GM12865 (cell line): ENCODE measurements at regions not wholly inside any gene's neighbourhood (a gene's known extent, or its start where the extent isn't known, plus 50 kb on each side); places are given as distances from the start of the nearest gene placed in this dataset.
"Not testable (repeated sequence)": the region's sequence is repeated elsewhere in the genome, so short reads cannot be mapped to it uniquely, and the experiment has no call there.

ENCODE experiments used
- DNase-seq: peaks from one replicate; pipeline ENCODE4 v3.0.0; 2010; ENCODE audit warnings: low read depth
- H3K4me3 ChIP-seq: 2 replicates; pipeline ENCODE4 v1.5.1; 2011; ENCODE audit warnings: mild to moderate bottlenecking, low read depth, low read length, control low read depth
- CTCF ChIP-seq: IDR thresholded peaks from 2 replicates; pipeline ENCODE4 v1.5.1; 2011; ENCODE audit warnings: low read length, control low read depth, low read depth, inconsistent platforms; ENCODE audit not compliant: insufficient read depth; ENCODE audit errors: missing control alignments

- DNase-seq = no peak
- H3K4me3 ChIP-seq = no peak overlapping the region
- TF ChIP-seq CTCF = no peak
Measured at GRCh38 chr13:111064661-111065060, 50.4 kb upstream of the ARHGEF7 start.

GRCh38 chr13:111062966-111063365, 52.1 kb upstream of the ARHGEF7 start:
- no peak for DNase-seq
- no peak for TF ChIP-seq CTCF
- no peak overlapping the region for H3K4me3 ChIP-seq

GRCh38 chr13:111062305-111062704, 52.8 kb upstream of the ARHGEF7 start:
- TF ChIP-seq CTCF = no peak
- no peak overlapping the region for H3K4me3 ChIP-seq
- DNase-seq = no peak

- no peak for DNase-seq
- no peak overlapping the region for H3K4me3 ChIP-seq
- no peak for TF ChIP-seq CTCF
Measured at GRCh38 chr13:111061358-111062045, 53.6 kb upstream of the ARHGEF7 start.

GRCh38 chr13:111060237-111060919, 54.7 kb upstream of the ARHGEF7 start:
- no peak for DNase-seq
- H3K4me3 ChIP-seq = no peak overlapping the region
- TF ChIP-seq CTCF = no peak

GRCh38 chr13:111058796-111059506, 56.2 kb upstream of the ARHGEF7 start:
- no peak overlapping the region for H3K4me3 ChIP-seq
- DNase-seq = no peak
- no peak for TF ChIP-seq CTCF

GRCh38 chr13:111058339-111058738, 56.8 kb upstream of the ARHGEF7 start:
- H3K4me3 ChIP-seq, DNase-seq: not testable (repeated sequence)

- H3K4me3 ChIP-seq, DNase-seq: not testable (repeated sequence)
Measured at GRCh38 chr13:111051726-111052232, 63.3 kb upstream of the ARHGEF7 start.
